ENCODE measurements at regions not wholly inside any gene's neighbourhood (a gene's known extent, or its start where the extent isn't known, plus 50 kb on each side); places are given as distances from the start of the nearest gene placed in this dataset.

DNA sequence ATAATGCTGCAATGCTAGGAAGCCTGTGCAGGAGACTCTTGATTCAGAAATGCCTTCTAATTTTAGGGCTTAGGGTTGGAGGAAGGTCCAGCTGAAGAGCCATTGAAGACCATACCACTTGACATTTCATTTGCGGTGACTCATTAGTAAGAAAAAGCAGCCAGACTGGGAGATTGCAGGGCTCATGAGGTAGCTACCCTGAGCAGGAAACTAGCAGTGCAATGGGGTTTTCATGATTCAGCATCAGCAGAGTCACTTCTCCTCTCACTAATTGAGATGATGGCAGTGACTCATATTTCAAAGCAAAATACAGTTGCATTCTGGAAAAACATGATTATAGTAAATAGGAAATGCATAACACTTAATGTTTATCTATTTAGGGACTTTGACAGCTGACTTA is 434.1 kb downstream of the DNAJB9 start:
- no peak for DNase-seq

DNA sequence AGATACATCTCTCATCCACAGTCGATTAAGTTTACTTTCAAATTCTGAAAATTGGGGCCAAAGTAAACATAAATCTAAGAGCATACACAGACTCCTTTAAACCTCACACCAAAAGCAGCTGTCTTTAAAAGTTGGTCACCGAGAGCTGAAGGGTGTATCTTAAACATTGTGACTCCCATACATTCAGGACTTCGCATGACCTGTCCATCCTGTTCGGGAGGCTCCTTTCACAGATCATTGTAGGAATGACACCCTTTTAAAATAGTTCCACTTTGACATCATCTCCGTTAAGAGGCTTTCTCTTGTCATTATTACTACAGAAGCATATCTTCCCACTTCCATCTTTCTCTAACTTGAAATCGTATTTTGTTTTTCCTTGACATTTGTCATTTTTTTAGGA is 440.0 kb downstream of the DNAJB9 start:
- DNase-seq: no peak

DNA sequence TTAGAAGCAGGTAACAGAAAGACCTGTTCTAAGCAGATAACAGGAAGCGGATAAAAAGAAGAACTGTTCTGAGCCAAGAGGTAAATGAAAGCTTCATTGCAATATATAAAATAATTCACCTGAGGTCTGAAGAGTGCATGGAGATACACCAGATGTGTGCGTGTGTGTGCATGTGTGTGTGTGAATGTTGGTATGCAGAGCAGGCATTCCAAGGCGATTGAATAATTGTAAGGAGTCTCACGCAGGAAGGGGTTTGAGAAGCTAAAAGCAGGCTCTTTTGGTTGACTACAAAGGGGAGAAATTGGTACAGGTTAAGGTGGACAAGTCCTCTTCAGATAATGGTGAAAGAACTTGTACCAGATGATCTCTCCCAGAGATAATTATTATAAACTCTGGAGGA is 450.6 kb downstream of the DNAJB9 start:
- DNase-seq: no peak

DNA sequence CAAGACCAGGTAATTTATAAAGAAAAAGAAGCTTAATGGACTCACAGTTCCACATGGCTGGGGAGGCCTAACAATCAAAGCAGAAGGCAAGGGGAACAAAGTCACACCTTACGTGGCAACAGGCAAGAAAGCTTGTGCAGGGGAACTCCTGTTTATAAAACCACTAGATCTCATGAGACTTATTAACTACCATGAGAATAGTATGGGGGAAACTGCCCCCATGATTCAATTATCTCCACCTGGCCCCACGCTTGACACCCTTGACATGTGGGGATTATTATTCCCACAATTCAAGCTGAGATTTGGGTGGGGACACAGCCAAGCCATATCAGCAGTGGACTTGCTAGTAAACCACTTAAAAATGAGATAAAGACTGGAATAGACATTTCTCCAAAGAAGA is 451.7 kb downstream of the DNAJB9 start:
- no peak for DNase-seq

DNA sequence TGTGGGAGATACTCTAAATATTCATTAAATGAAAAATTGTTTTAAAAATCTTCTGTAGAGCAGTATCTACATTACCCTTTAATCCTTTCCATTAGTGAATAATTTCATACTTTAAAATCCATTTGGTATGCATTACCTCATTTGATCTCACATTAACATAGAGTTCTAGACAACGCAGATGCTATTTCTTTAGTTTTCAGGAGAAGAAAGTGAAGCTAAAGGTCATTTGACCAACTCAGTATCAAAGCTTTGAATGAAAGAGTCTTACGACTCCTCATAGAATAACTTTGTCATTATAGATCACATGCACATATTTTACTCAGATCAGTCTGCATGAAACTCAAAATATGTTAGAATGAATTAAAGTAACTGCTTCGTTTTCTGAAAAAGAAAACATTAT is 460.2 kb downstream of the DNAJB9 start:
- no peak for DNase-seq

DNA sequence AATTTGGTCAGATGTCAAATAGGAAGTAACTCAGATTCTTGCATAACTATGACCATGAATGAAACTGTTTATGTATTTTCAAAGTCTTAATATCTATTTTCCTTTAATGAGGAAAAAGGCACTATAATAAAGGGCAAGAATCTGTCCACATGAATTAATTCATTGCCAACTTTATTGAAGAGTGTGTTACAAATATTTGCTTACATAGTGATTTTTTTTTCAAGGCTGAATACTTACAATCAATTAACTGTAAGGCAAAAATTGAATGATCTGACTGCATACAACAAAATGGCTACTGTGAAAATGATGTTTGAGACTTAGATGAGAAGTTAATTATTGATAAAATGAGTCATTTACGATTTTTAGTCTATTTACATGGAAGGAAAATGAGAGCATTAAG is 475.0 kb downstream of the DNAJB9 start:
- DNase-seq: no peak

DNA sequence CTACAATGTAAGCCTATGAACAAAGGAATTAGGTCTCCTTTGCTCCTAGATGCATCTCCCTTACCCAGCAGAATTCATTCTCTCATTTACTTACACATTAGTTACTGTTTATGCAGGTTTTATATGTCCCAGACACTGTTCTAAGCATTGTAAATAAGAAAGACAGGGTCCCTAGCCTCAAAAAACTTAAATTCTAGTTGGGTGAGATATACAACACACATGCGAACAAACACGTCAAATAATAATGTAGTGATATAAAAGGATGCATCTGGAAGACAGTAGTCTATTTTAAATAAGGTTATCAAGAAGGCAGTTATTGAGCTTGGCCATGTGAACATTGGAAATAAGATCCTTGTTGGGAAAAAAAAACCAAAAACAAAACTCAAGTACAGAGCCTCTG is 479.7 kb downstream of the DNAJB9 start:
- DNase-seq: no peak

DNA sequence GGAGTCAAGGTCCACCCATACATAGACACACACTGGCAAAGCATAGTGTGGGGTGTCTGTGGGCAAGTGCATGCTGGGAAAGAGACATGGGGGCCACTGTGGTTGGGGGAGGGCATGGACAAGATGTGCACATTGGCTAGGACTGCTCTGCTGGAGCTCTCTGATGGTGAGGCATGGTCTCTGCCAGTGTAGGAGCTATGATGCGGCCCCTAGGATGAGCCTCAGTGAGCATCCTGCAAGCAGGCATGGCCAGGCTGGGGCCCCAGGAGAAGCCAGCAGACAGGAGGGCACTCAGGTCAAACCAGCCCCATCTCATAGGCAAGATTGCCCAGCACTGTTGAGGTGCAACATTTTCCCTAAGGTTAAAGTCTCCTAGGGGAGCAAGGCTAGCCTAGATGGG is 489.4 kb downstream of the DNAJB9 start:
- no peak for DNase-seq

DNA sequence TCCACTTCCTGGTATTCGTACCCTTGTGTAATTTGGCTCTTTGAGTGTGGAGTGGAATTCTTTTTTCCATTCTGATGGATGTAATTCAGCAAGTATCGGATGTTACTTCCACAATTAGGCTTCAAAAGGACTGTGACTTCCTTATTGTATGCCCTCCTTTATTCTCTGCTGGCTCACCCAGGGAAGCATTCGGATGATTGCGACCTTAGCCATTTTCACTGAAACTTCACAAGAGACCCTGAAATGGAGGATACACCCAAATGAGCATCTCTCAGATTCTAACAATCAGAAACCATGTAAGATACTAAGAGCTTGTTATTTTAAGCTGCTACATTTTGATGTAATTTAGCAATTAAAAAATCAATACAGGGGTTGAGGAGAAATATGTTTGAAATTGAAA is 493.1 kb downstream of the DNAJB9 start:
- DNase-seq: no peak

DNA sequence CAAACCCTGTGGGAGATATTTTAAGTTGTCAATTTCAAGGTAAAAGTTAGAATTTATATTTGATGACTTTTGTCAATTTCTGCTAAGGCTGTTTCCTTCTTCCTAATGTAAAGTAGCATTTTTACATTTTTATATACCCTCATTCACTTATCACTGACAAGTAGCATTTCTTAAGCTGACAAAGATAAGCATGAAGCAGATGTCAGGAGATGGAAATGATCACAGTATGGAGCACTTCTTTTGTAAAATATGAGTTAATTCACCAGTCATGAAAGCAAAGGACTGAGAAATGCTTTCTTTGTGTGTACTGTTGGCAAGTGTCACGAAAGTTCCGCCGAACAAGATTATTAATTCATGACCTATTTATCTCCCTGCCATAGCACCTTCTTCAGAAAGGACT is 503.9 kb downstream of the DNAJB9 start:
- no peak for DNase-seq

DNA sequence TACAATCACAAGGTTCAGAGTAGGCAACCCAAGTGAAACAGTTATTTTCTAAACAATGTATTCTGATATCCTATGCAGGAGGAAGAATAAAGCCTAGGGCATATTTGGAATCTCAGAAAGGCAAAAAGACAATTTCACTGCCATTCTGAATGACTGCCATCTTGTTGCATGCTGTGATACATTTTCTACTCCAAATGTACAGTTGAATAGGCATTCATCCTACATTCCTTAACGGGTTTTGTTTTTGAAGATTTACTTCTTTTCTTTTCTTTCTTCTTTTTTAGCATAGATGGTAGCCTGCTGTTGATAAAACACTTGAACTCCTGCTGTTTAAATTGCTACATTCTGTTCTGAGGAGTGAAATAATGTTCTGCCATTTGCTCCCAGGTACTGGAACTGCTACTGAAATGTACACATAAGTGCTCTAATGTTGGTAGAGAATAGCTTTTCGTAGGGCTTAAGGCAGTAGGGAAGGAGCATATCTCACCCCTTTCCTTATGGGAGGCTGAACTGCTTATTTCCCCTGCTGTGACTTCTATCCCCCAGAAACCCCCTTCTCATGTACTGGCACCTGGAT is 506.8 kb downstream of the DNAJB9 start:
- DNase-seq: no peak

DNA sequence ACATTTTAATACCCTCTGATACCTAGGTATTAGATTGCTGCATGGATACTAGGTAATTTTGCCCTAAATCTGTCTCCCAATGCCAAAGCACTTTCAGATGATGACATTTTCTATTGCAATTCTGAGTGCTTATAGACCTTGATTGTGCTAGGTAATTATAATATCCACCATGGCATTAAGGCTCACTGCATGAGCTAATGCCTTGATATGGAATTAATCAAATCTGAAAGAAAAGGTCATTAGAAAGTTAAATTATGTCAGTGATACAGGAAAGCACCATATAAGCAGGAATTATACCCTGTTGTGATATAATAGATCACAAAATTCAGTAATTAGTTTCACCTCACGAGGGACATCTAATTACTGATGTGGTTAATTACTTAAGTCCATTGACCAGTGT is 521.4 kb downstream of the DNAJB9 start:
- no peak for DNase-seq

DNA sequence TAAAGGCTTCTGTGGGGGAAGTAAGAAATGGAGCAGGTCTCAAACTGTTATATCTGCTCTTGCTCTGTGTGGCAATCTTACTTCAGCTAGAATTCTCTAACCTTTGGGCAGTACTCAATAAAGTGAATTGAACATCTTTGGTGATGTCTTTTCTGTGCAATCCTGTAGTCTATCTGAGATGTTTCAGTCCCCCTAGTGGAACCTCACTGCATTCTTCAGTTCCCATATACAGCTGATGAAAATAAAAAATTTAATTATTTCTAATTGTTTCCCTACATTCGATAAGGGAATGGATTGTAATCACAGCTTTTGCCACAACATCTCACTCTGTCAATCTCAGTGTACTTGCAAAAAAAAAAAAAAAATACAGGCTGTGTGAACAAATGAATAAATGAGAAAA is 522.6 kb downstream of the DNAJB9 start:
- DNase-seq: no peak

DNA sequence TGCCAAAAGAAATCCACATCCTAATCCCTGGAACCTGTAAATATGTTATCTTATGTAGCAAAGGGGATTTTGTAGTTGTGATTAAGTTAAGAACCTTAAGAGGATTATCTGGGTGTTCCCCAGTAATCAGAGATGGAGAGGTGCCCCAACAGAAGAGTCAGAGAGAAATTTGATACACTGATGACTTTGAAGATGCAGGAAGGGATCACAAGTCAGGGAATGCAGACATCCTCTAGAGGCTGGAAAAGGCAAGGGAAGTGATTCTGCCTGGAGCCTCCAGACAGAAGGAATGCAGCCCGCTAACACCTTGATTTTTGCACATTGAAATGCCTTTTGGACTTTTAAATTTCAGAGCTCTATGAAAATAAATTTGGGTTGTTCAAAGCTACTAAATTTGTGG is 531.7 kb downstream of the DNAJB9 start:
- no peak for DNase-seq

DNA sequence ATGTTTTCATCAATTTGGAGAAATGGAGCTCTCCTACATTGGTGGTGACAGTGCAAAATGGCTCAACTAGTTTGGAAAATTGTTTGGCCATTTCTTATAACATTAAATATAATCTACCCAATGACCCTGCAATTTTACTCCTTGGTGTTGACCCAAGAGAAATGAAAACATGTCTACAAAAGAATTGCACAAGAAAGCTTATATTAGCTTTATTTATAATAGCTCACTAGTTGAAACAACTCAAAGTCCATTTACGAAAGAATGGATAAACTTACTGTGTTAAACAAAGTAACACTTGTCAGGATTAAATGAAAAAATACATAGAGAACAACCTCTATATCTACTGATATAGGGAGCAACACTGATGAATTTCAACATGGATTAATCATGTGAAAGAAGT is 539.9 kb downstream of the DNAJB9 start:
- DNase-seq: no peak

DNA sequence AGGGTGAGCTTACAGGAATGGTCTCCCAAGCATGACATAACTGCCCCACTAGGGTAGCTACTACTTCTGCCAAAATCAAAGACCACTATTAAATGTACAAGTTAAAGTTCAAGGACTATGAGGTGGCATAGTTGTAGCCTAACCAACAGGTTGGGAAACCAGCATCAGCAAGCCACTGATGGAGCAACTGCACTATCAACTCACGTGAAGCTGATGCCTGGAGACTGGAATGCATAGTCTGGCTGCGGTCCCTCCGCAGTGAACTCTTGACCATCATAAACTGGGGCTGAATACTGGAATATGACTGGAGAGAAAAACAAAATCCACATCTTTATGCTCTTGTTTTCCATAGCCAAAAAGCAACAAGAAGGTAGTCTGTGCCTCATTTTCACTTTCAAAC is 541.4 kb downstream of the DNAJB9 start:
- DNase-seq: no peak

DNA sequence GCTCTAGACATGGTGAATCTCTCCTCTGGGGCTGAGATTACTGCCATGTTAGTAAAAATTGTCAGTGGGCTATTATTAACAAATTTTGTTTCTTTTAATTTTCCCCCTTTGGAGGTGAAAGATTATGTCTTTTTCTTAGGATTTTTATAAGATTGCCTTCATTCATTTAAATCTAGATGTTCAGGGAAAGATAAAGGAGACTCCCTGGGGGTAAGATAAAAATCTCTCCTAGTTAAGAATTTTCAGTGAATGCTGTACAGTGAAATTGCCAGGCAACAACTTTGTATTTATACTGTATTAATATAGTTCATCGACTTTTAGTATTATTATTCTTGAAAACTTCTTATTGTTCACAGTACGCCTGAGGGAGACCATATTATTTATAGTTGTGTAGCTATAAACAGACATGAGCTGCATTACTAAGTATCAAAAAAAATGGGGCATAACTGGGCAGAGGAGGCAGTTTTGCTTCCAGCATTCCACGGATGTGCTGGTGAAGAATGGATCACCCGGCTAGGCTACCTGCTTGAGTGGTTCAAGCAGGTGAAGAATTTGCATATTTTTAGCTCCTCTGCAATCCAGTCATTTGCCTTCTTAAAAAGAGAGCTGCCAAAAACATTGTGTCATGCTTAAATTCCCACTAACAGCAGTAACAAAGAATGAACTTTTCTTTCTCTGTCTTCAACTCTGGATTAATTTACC is 552.1 kb downstream of the DNAJB9 start:
- DNase-seq: no peak

DNA sequence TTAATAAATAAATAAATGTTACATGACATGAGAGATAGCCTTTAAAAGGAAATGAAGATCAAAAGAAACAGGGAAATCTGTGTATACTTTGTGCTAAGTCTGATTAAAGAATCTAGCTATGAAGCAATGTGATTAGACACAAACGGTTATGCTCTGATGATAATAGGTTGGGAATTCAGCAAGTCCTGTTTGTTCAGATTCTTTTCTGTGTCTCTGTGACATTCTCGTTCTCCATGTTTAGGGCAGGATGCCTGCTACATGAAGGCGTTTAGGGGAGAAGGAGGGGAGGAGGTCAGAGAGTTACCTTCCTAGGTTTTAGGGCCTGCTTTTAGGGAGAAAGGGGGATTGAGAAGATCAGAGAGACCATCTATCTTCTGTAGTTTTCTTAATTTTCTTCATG is 555.3 kb downstream of the DNAJB9 start:
- DNase-seq: no peak

DNA sequence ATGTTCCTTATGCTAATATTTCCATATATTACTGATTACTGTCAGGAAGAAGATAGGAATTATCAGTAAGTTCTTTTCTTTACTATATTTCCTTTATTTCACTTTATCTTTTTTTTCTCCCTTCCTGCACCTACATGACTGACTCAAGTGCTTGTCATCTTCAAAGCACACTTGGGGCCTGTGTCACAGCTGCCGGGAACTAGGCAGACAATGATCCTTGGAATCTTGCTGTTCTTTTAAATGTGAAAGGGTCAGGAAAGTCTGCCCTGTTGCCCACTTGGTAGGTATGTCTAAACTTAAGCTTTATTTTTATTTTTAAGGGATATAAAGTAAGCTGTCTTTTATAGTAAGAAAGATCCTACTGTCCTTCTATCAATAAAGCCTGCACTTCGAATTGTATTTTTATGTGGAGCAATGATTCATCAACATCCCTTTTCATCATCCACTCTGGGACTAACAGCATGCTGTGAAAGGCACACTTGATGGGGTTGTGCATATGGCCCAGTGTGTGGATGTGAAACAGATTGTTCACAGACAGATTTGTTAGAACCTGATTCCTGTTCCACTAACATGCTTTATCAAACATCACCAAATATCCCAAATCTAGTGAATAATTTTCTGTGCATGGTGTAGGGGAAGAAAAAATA is 556.9 kb downstream of the DNAJB9 start:
- DNase-seq: no peak

DNA sequence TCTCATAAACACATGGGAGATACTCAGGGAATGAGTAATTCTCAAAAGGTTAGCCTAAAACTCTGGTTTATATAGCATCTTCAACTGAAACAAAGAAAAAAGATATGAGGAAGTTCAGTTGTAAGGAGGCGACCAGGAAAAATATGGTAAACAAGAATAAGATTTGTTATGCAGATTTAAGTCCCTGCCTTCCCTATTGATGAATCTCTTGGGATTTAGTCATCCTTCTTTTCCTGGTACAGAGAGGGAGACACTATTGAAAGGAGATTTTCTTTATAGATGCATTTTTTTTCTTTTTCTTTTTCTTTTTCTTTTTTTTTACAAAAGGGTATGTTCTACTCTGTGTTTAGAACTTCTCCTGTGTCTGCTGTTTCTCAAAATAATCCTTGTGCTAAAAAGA is 557.5 kb downstream of the DNAJB9 start:
- no peak for DNase-seq

DNA sequence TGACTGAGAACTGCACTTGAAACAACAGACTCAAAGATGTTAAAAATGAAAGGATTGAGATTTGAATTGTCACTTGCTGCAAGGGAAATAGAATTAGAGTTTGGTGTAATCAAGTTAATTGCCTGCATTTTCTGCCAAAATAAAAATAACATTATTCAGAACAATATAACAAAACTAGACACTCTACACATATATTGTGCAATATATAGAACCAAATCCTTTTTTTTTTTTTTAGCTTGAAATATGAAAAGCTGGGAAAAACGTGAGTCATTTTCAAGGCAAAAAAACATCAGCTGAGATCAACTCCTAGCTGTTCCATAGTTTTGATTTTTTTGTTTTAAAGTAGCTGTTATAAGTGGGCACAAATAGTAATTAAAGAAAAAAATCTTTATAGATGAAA is 561.5 kb downstream of the DNAJB9 start:
- no peak for DNase-seq

DNA sequence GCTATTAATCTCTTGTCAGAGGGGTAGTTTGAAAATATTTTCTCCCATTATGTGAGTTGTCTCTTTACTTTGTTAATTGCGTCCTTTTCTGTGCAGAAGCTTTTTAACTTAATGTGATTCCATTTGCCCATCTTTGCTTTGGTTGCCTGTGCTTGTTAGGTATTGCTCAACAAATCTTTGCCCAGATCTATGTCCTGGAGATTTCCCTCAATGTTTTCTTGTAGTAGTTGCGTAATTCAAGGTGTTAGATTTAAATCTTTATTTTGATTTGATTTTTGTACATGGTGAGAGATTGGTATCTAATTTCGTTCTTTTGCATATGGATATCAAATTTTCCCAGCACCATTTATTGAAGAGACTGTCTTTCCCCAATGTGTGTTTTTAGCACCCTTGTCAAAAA is 567.2 kb downstream of the DNAJB9 start:
- no peak for DNase-seq

DNA sequence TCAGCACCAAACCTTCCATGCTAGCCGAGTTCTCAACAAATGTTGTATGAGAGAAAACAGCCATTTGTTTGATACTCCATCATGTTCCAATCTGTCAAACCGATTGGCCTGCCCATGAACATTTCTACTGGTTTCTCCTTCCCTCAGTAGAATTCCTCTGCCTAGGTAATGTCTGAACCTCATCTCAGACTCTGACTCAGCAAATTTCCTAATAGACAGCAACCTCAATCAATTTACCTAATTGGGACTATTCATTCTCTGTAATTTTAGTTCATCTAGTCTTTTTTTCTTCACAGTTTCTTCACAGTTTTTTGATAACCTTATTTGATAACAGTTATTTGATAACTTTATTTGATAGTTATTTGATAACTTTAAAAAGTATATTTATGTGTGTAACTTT is 585.1 kb downstream of the DNAJB9 start:
- DNase-seq: no peak

DNA sequence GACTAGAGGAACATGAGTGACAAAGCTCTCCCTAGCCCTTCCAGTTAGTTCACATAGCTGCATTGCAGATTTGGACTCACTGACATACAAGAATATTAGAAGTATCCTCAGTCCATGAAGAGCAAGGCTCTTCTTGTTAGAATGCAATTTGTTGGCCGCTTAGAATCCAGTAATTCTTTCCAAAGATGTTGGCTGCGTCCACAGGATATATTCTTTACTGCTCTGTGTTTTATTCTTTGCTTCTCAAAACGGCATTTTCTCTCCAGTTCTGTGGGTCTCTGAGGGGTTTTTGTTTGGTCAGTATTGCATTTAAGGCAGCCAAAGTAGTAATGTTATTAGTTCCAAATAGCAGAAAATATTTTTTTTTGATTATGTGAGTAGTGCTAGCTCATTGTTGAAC is 588.6 kb downstream of the DNAJB9 start:
- DNase-seq: no peak

DNA sequence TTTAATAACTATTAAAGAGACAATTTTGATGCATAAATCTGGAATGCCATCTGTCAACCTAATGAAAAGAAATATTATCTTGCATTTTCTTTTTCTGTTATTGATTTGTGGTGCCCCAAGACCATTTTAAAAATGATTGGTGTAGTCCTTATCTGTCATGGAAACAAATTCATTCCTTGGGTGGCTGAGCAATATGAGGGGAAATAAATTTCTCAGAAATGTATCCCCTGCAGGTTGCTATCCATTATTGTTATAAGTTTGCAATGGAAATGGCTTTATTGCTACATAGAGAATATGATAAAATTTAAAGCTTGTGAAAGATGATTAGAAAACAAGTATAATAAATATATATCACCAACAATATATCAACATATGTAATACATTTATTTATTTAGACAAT is 607.0 kb downstream of the DNAJB9 start:
- no peak for DNase-seq

Measured in NCI-H1092 treated with DMSO at 0.1 percent for 48 hours (cell line).